GM19193 (cell line): ENCODE measurements at regions not wholly inside any gene's neighbourhood (a gene's known extent, or its start where the extent isn't known, plus 50 kb on each side); places are given as distances from the start of the nearest gene placed in this dataset.

Experiments
- POLR2A ChIP-seq: IDR thresholded peaks from 4 replicates; pipeline ENCODE4 v1.6.1; 2011; ENCODE audit not compliant: insufficient read depth, insufficient read length; ENCODE audit errors: extremely low read depth

- TF ChIP-seq POLR2A = no peak
Measured at GRCh38 chr9:38131729-38132128, 62.7 kb upstream of the SHB start.

- TF ChIP-seq POLR2A = no peak
Measured at GRCh38 chr9:38130724-38131123, 61.7 kb upstream of the SHB start.

- TF ChIP-seq POLR2A = no peak
Measured at GRCh38 chr9:38129366-38129765, 60.3 kb upstream of the SHB start.

GRCh38 chr9:38128752-38129270, 59.8 kb upstream of the SHB start:
- TF ChIP-seq POLR2A = no peak

- TF ChIP-seq POLR2A = no peak
Measured at GRCh38 chr9:38127271-38127839, 58.3 kb upstream of the SHB start.

DNA sequence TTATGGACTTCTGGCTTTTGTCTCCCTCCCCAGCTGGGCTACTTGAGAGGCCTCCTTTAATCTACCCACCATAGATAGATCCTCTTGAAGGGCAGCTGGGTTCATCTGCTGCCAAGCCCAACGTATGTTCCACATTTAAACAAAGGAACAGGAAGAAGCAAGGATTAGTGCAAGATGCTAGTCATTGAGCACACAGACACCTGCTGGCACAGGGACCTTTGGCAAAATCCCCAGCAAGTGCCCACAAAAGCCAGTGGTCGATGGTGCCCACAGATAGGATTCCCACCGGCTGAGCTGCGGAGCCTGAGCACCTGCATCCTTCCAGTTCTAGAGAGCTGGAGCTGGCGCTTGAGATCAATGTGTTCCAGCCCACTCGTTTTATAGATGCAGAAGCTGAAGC, 57.7 kb upstream of the SHB start:
- TF ChIP-seq POLR2A = no peak

DNA sequence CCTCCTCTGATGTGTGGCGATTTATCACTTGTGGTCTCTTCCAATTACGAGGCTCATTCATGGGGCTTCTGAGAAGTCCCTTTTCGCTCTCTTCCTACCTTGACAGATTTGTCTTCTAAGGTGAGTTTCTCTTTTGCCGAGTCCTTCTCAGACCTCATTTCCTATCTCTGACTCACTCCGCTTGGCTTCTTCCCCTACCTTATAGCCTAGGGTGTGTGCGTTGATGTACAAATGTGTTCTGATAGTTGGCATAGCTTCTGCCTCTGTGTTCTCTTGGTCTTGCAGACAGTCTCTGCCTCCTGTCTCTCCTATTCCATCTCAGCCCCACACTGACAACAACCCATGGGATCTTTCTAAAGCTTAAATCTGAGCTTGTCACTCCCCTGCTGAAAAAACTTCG, 56.9 kb upstream of the SHB start:
- TF ChIP-seq POLR2A = no peak

- TF ChIP-seq POLR2A = no peak
Measured at GRCh38 chr9:38120961-38121360, 51.9 kb upstream of the SHB start.

GRCh38 chr9:38119560-38120236, 50.7 kb upstream of the SHB start:
- no peak for TF ChIP-seq POLR2A

DNA sequence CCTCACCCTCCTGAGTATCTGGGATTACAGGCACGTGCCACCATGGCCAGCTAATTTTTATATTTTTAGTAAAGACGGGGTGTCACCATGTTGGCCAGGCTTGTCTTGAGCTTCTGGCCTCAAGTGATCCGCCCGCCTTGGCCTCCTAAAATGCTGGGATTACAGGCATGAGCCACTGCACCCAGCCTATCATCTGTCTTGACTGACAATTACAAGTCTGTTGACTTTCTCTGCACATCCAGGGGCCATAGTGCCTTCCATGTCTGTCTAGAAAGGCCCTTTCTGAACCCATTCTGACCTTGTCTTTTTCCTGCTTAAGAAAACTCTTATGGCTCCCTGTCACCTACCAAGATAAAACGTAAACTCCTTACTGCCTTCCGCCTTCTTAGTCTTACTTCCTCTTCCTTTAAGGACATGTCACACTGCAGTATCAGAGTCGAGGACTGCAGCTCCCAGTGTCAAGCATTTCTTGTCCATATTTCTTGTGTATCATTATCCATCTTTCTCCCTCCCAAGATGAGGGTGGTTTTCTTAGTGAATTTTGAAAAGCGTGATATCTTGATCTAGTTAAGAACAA, 49.9 kb upstream of the SHB start:
- no peak for TF ChIP-seq POLR2A
